A549 (cell line): ENCODE measurements at regions not wholly inside any gene's neighbourhood (a gene's known extent, or its start where the extent isn't known, plus 50 kb on each side); places are given as distances from the start of the nearest gene placed in this dataset.

Experiments
- ATAC-seq, 2 experiments: fragments of 200-7000 bp in 1 of 2; fragments of >200 bp in 1 of 2; cut with Nextera tagmentation in 1 of 2; cut with Tn5 transposase in 1 of 2; 3 replicates each; pipeline versions ENCODE4 v1.8.0 to v1.9.1; 2018 to 2020; ENCODE audit warnings: mild to moderate bottlenecking in 1 of 2, moderate library complexity in 1 of 2
- CTCF ChIA-PET: fragments of 300-600 bp; sonication (Branson Sonifier 250); formaldehyde crosslinking; extraction: SDS; loops from one replicate; lab custom pipeline; 2021; ENCODE audit warnings: antibody characterized with exemption, inconsistent platforms; lab: Yijun Ruan, JAX
- POLR2A ChIA-PET: fragments of 350-600 bp; formaldehyde crosslinking; extraction: SDS; loops from one replicate; lab custom pipeline; 2021; ENCODE audit warnings: antibody characterized with exemption, inconsistent platforms; lab: Yijun Ruan, JAX
- DNase-seq, 2 experiments: peaks; one replicate each; pipeline versions ENCODE4 v3.0.0 to v3.0.0-alpha.2; 2011 to 2016; ENCODE audit warnings: low read depth in 1 of 2, low spot score in 1 of 2
- FAIRE-seq: peaks from 2 replicates; lab custom pipeline; 2011; peaks lifted over from hg19 to GRCh38; lab: Jason Lieb, UNC
- H3K27ac ChIP-seq, 2 experiments: fragments of >200 bp; sonication (Bioruptor Twin); formaldehyde crosslinking; 3 replicates each; pipeline ENCODE4 v1.5.1; 2016 to 2017
- H3K4me1 ChIP-seq: fragments of >200 bp; sonication (Bioruptor Twin); formaldehyde crosslinking; 3 replicates; pipeline ENCODE4 v1.6.1; 2016
- H3K4me2 ChIP-seq: fragments of >200 bp; sonication (Bioruptor Twin); formaldehyde crosslinking; 3 replicates; pipeline ENCODE4 v1.6.1; 2016
- H3K4me3 ChIP-seq: fragments of >200 bp; sonication (Bioruptor Twin); formaldehyde crosslinking; 3 replicates; pipeline ENCODE4 v1.5.1; 2016
- H3K9me3 ChIP-seq: fragments of >200 bp; sonication (Bioruptor Twin); formaldehyde crosslinking; 3 replicates; pipeline ENCODE4 v1.6.1; 2016
- ATOH8 ChIP-seq: fragments of 250-450 bp; sonication (Bioruptor Pico); IDR thresholded peaks from 2 replicates; pipeline ENCODE4 v1.5.0; 2020; ENCODE audit warnings: low read depth, mild to moderate bottlenecking, moderate library complexity
- BHLHE40 ChIP-seq: IDR thresholded peaks from 2 replicates; pipeline ENCODE4 v1.6.1; 2012; ENCODE audit warnings: low read depth, low read length, inconsistent platforms
- CBX8 ChIP-seq: fragments of 200-600 bp; sonication (generic); IDR thresholded peaks from 2 replicates; pipeline ENCODE4 v1.6.1; 2016
- CEBPB ChIP-seq, 2 experiments: fragments of >200 bp in 1 of 2; sonication (Bioruptor Twin) in 1 of 2; formaldehyde crosslinking in 1 of 2; IDR thresholded peaks; 2 replicates each; pipeline ENCODE4 v1.6.1; 2012 to 2016
- CHD4 ChIP-seq: fragments of 200-600 bp; sonication (generic); IDR thresholded peaks from 2 replicates; pipeline ENCODE4 v1.6.1; 2016; ENCODE audit warnings: antibody characterized with exemption, mild to moderate bottlenecking, borderline replicate concordance
- EHMT2 ChIP-seq: fragments of 200-600 bp; sonication (generic); IDR thresholded peaks from 2 replicates; pipeline ENCODE4 v1.6.1; 2016; ENCODE audit warnings: antibody characterized with exemption, low read depth, mild to moderate bottlenecking, moderate library complexity
- FOSL2 ChIP-seq, 2 experiments: fragments of 450-650 bp in 1 of 2; fragments of >200 bp in 1 of 2; sonication (Bioruptor Twin) in 1 of 2; formaldehyde crosslinking; IDR thresholded peaks; 2 replicates each; pipeline versions ENCODE4 v1.5.0 to v1.6.1; 2016 to 2020; ENCODE audit warnings: mild to moderate bottlenecking in 1 of 2, moderate library complexity in 1 of 2
- FOXS1 ChIP-seq: fragments of 250-450 bp; sonication (Bioruptor Pico); IDR thresholded peaks from 2 replicates; pipeline ENCODE4 v1.5.0; 2020; ENCODE audit warnings: mild to moderate bottlenecking, moderate library complexity
- HES2 ChIP-seq: fragments of >200 bp; sonication (Bioruptor Twin); formaldehyde crosslinking; IDR thresholded peaks from 2 replicates; pipeline ENCODE4 v1.6.1; 2016
- HOXA7 ChIP-seq: fragments of 250-450 bp; sonication (Bioruptor Pico); IDR thresholded peaks from 2 replicates; pipeline ENCODE4 v1.5.0; 2020; ENCODE audit warnings: mild to moderate bottlenecking, moderate library complexity
- JUN ChIP-seq, 2 experiments: fragments of >200 bp; sonication (Bioruptor Twin); formaldehyde crosslinking; IDR thresholded peaks; 2 replicates in 1 of 2; 3 replicates in 1 of 2; pipeline ENCODE4 v1.6.1; 2016 to 2017
- KDM5A ChIP-seq: fragments of 200-600 bp; sonication (generic); IDR thresholded peaks from 2 replicates; pipeline ENCODE4 v1.6.1; 2016; ENCODE audit warnings: antibody characterized with exemption, mild to moderate bottlenecking
- MAFK ChIP-seq: fragments of 450-650 bp; IDR thresholded peaks from 2 replicates; pipeline ENCODE4 v1.6.1; 2014; ENCODE audit not compliant: partially characterized antibody
- MAZ ChIP-seq: fragments of 150-350 bp; IDR thresholded peaks from 2 replicates; pipeline ENCODE4 v1.6.1; 2014; ENCODE audit warnings: antibody characterized with exemption, low read depth, low read length, borderline replicate concordance
- RAD21 ChIP-seq, 2 experiments: fragments of >200 bp in 1 of 2; sonication (Bioruptor Twin) in 1 of 2; formaldehyde crosslinking in 1 of 2; IDR thresholded peaks in 1 of 2; conservative IDR thresholded peaks in 1 of 2; 2 replicates in 1 of 2; 3 replicates in 1 of 2; pipeline ENCODE4 v1.6.1; 2012 to 2018; ENCODE audit warnings: inconsistent platforms in 1 of 2
- SMC3 ChIP-seq: fragments of >200 bp; sonication (Bioruptor Twin); formaldehyde crosslinking; IDR thresholded peaks from 3 replicates; pipeline ENCODE4 v1.6.1; 2018; ENCODE audit warnings: inconsistent platforms
- SREBF2 ChIP-seq: fragments of 450-650 bp; IDR thresholded peaks from 2 replicates; pipeline ENCODE4 v1.6.1; 2014; ENCODE audit warnings: mild to moderate bottlenecking, moderate library complexity
- TFCP2L1 ChIP-seq: fragments of 250-450 bp; sonication (Bioruptor Pico); IDR thresholded peaks from 2 replicates; pipeline ENCODE4 v1.5.0; 2021; ENCODE audit warnings: mild to moderate bottlenecking
- USF2 ChIP-seq: fragments of 450-650 bp; IDR thresholded peaks from 2 replicates; pipeline ENCODE4 v1.6.1; 2014; ENCODE audit warnings: antibody characterized with exemption
- WGBS: methylation state at CpG from one replicate; pipeline ENCODE4 v1.1.6; 2017; ENCODE audit errors: missing lambda C conversion rate; 5-methylcytosine and 5-hydroxymethylcytosine counted together

GRCh38 chrY:7470037-7470436 is 558.5 kb upstream of the AMELY start:
- ATAC-seq: no peak
- TF ChIP-seq MAFK (peak; percentile 40), EHMT2 (no peak)
- TF ChIP-seq, all 56 proteins: peak for 1

GRCh38 chrY:7468951-7469745 is 557.6 kb upstream of the AMELY start:
- no peak overlapping the region for H3K4me3 ChIP-seq
- CTCF ChIA-PET: no interaction called here
- TF ChIP-seq CEBPB (IDR thresholded peaks at IDR 0.05) (no peak), CBX8 (no peak), CHD4 (no peak), HOXA7 (CRISPR knock-in tag) (no peak)
- DNase-seq (no peak), FAIRE-seq (no peak), ATAC-seq (no peak)
- WGBS: 23% methylated on average over 4 of the region's 4 CpGs
- H3K4me2 ChIP-seq: no peak overlapping the region
- H3K9me3 ChIP-seq: no peaks in the 10 kb centered on the region
- POLR2A ChIA-PET: no interaction called here
- no peak overlapping the region; a peak in 1 of 6 replicates for H3K27ac ChIP-seq
- H3K4me1 ChIP-seq: no peaks in the 10 kb centered on the region

More at GRCh38 chrY:7470037-7470436, 558.5 kb upstream of the AMELY start:
- Histone ChIP-seq H3K9me3 (no peaks in the 10 kb centered on the region), H3K4me3 (no peak overlapping the region), H3K27ac (no peak overlapping the region), H3K4me2 (no peak overlapping the region), H3K4me1 (no peaks in the 10 kb centered on the region)
- CTCF ChIA-PET: no interaction called here
- FAIRE-seq (no peak), DNase-seq (no peak)
- POLR2A ChIA-PET: no interaction called here

GRCh38 chrY:7467796-7468520 is 556.4 kb upstream of the AMELY start:
- TF ChIP-seq TFCP2L1 (CRISPR knock-in tag) (no peak), FOSL2 (IDR thresholded peaks at IDR 0.05) (no peak), FOSL2 (CRISPR knock-in tag; IDR thresholded peaks at IDR 0.05) (no peak), KDM5A (no peak)
- ATAC-seq (no peak), DNase-seq (no peak), FAIRE-seq (no peak)
- POLR2A ChIA-PET: no interaction called here
- no peaks in the 10 kb centered on the region for H3K9me3 ChIP-seq
- H3K27ac ChIP-seq: no peak overlapping the region
- no peak overlapping the region for H3K4me3 ChIP-seq
- WGBS: 26% methylated on average over 3 of the region's 3 CpGs
- no peaks in the 10 kb centered on the region for H3K4me1 ChIP-seq
- no peak overlapping the region for H3K4me2 ChIP-seq
- CTCF ChIA-PET: no interaction called here

- no peak for TF ChIP-seq USF2
- no peak for TF ChIP-seq ATOH8 (CRISPR knock-in tag)
- TF ChIP-seq CHD4: no peak
- TF ChIP-seq SREBF2: no peak
- TF ChIP-seq FOXS1 (CRISPR knock-in tag): no peak
- TF ChIP-seq, all 56 proteins: peak for 0
- DNase-seq (no peak), ATAC-seq (no peak), FAIRE-seq (no peak)
- WGBS: 7% methylated on average over 6 of the region's 6 CpGs
- ChIA-PET POLR2A (no interaction called here), CTCF (no interaction called here)
- Histone ChIP-seq H3K4me2 (no peak overlapping the region), H3K4me1 (no peaks in the 10 kb centered on the region), H3K27ac (no peak overlapping the region), H3K4me3 (no peak overlapping the region), H3K9me3 (no peaks in the 10 kb centered on the region)
Observed at GRCh38 chrY:7465185-7465621, 553.7 kb upstream of the AMELY start.

- POLR2A ChIA-PET: no interaction called here
- Histone ChIP-seq H3K9me3 (no peaks in the 10 kb centered on the region), H3K27ac (no peak overlapping the region), H3K4me2 (no peak overlapping the region), H3K4me1 (no peaks in the 10 kb centered on the region), H3K4me3 (no peak overlapping the region)
- ATAC-seq: no peak
- no peak for DNase-seq
- no peak for FAIRE-seq
- CTCF ChIA-PET: no interaction called here
- TF ChIP-seq SMC3 (no peak), FOXS1 (CRISPR knock-in tag) (no peak), HES2 (no peak), RAD21 (conservative IDR thresholded peaks at IDR 0.05 in 1 of 2, IDR thresholded peaks at IDR 0.05 in 1 of 2) (no peak), JUN (IDR thresholded peaks at IDR 0.05) (no peak), MAZ (no peak), CHD4 (no peak), BHLHE40 (no peak)
- 19% methylated on average over 2 of the region's 2 CpGs for WGBS
Observed at GRCh38 chrY:7464742-7465141, 553.2 kb upstream of the AMELY start.
